K562 (cell line): ENCODE measurements at regions not wholly inside any gene's neighbourhood (a gene's known extent, or its start where the extent isn't known, plus 50 kb on each side); places are given as distances from the start of the nearest gene placed in this dataset.

ENCODE experiments used
- ATAC-seq: fragments of 200-7000 bp; cut with Tn5 transposase; 3 replicates; pipeline ENCODE4 v1.9.1; 2020; ENCODE audit warnings: moderate library complexity
- BruUV-seq: library from RNA; stranded (reverse); fragments of 400-500 nt; replicated peaks from 2 replicates; lab custom pipeline; 2021; lab: Mats Ljungman, UMichigan
- CTCF ChIA-PET: fragments of 300-600 bp; formaldehyde crosslinking; extraction: SDS; loops from one replicate; lab custom pipeline; 2021; ENCODE audit warnings: low intra/inter-chr PET ratio; lab: Yijun Ruan, JAX
- POLR2A ChIA-PET: fragments of 300-600, 350-650 bp; sonication (Branson Sonifier 250); formaldehyde crosslinking; extraction: SDS; loops from one replicate; lab custom pipeline; 2021; ENCODE audit warnings: antibody characterized with exemption, inconsistent platforms; lab: Yijun Ruan, JAX
- DNase-seq, 4 experiments: peaks; one replicate each; pipeline versions ENCODE4 v3.0.0 to v3.0.0-alpha.2; 2011 to 2018; ENCODE audit warnings: low spot score in 3 of 4, mixed read lengths in 3 of 4; ENCODE audit errors: extremely low read depth in 1 of 4
- FAIRE-seq: peaks from 2 replicates; lab custom pipeline; 2011; peaks lifted over from hg19 to GRCh38; lab: Jason Lieb, UNC
- H2AFZ ChIP-seq: 2 replicates; pipeline ENCODE4 v1.6.0; 2011; ENCODE audit warnings: low read depth, low read length, control low read depth, inconsistent platforms
- H3K27ac ChIP-seq: fragments of 200-600 bp; 3 replicates; pipeline ENCODE4 v1.8.0; 2011; ENCODE audit warnings: low read depth, mild to moderate bottlenecking, control low read depth, inconsistent platforms, low read length, moderate library complexity, mixed read lengths; ENCODE audit errors: extremely low read depth
- H3K27me3 ChIP-seq, 2 experiments: fragments of 300-600 bp in 1 of 2; 2 replicates in 1 of 2; 3 replicates in 1 of 2; pipeline versions ENCODE4 v1.6.0 to v1.8.0; 2011; ENCODE audit warnings: inconsistent platforms in 2 of 2, low read length in 2 of 2, mild to moderate bottlenecking in 1 of 2, mixed read lengths in 1 of 2, moderate library complexity in 1 of 2; ENCODE audit not compliant: control insufficient read depth in 2 of 2, insufficient read depth in 2 of 2
- H3K36me3 ChIP-seq: fragments of 300-600 bp; 3 replicates; pipeline ENCODE4 v1.8.0; 2011; ENCODE audit warnings: mild to moderate bottlenecking, low read length, inconsistent platforms; ENCODE audit not compliant: control insufficient read depth, insufficient read depth
- H3K4me1 ChIP-seq, 2 experiments: fragments of 200-600 bp in 1 of 2; replicated peaks in 1 of 2; 2 replicates in 1 of 2; 3 replicates in 1 of 2; pipeline versions ENCODE4 v1.5.1 to v1.8.0; 2011; ENCODE audit warnings: inconsistent platforms in 2 of 2, low read length in 2 of 2, mild to moderate bottlenecking in 1 of 2, mixed read lengths in 1 of 2, moderate library complexity in 1 of 2; ENCODE audit not compliant: control insufficient read depth in 2 of 2, insufficient read depth in 2 of 2
- H3K4me2 ChIP-seq: 2 replicates; pipeline ENCODE4 v1.6.1; 2011; ENCODE audit warnings: low read length, control low read depth, inconsistent platforms, mixed read lengths; ENCODE audit not compliant: insufficient read depth
- H3K4me3 ChIP-seq: fragments of 200-600 bp; sonication (generic), shearing (Covaris generic); 2 replicates; pipeline ENCODE4 v1.5.1; 2016; ENCODE audit warnings: control low read depth, inconsistent platforms
- H3K79me2 ChIP-seq: fragments of 200-600 bp; 3 replicates; pipeline ENCODE4 v1.8.0; 2011; ENCODE audit warnings: low read length, inconsistent platforms; ENCODE audit not compliant: control insufficient read depth, insufficient read depth
- H3K9ac ChIP-seq, 2 experiments: 2 replicates each; pipeline versions ENCODE4 v1.6.0 to v1.6.1; 2011; ENCODE audit warnings: low read depth in 2 of 2, low read length in 2 of 2, control low read depth in 1 of 2, inconsistent platforms in 1 of 2, mild to moderate bottlenecking in 1 of 2, mixed read lengths in 1 of 2; ENCODE audit not compliant: insufficient read depth in 1 of 2
- H3K9me1 ChIP-seq: one replicate; pipeline ENCODE4 v1.6.0; 2011; ENCODE audit warnings: inconsistent platforms, mild to moderate bottlenecking, low read length, moderate library complexity; ENCODE audit not compliant: control insufficient read depth, insufficient read depth
- H3K9me3 ChIP-seq: replicated peaks from 2 replicates; pipeline ENCODE4 v1.5.1; 2011; ENCODE audit warnings: low read depth, low read length, inconsistent platforms; ENCODE audit not compliant: control insufficient read depth, insufficient read depth
- H4K20me1 ChIP-seq: replicated peaks from 2 replicates; pipeline ENCODE4 v1.6.1; 2011; ENCODE audit warnings: low read length, inconsistent platforms, mixed read lengths; ENCODE audit not compliant: control insufficient read depth, insufficient read depth
- CBX8 ChIP-seq: fragments of 200-600 bp; sonication (generic); IDR thresholded peaks from 2 replicates; pipeline ENCODE4 v1.6.1; 2012; ENCODE audit warnings: borderline replicate concordance, mixed run types, low read depth, mild to moderate bottlenecking, moderate library complexity, mixed read lengths, low read length, control low read depth, inconsistent platforms; ENCODE audit not compliant: poor library complexity, severe bottlenecking; ENCODE audit errors: extremely low read depth
- FOXJ2 ChIP-seq: fragments of 200-800 bp; sonication (Bioruptor generic); IDR thresholded peaks from 2 replicates; pipeline ENCODE4 v1.6.1; 2016; ENCODE audit warnings: missing genetic modification characterization, missing compliant biosample characterization
- RBM14 ChIP-seq: fragments of 200-400 bp; formaldehyde crosslinking; IDR thresholded peaks from 2 replicates; pipeline ENCODE4 v1.6.1; 2018; ENCODE audit warnings: low read depth, mild to moderate bottlenecking, low read length, moderate library complexity, borderline replicate concordance; ENCODE audit not compliant: insufficient read depth
- SIX5 ChIP-seq, 2 experiments: IDR thresholded peaks; 2 replicates each; pipeline ENCODE4 v1.6.1; 2011; ENCODE audit warnings: low read length in 2 of 2, borderline replicate concordance in 1 of 2, low read depth in 1 of 2, mild to moderate bottlenecking in 1 of 2, moderate library complexity in 1 of 2; ENCODE audit not compliant: insufficient read depth in 1 of 2
- TBL1XR1 ChIP-seq, 2 experiments: IDR thresholded peaks; 2 replicates each; pipeline ENCODE4 v1.6.1; 2012; ENCODE audit warnings: improper control_type of control experiment in 2 of 2, low read length in 2 of 2, mild to moderate bottlenecking in 1 of 2
- ZFP1 ChIP-seq: fragments of 450-650 bp; formaldehyde crosslinking; IDR thresholded peaks from 2 replicates; pipeline ENCODE4 v1.4.0; 2020; ENCODE audit warnings: mild to moderate bottlenecking, mixed read lengths
- ZNF316 ChIP-seq: fragments of 450-650 bp; IDR thresholded peaks from 2 replicates; pipeline ENCODE4 v1.6.1; 2016
- WGBS: fragments of 100-300 bp; shearing (Covaris generic); methylation state at CpG from one replicate; pipeline ENCODE4 v1.1.6; 2016; ENCODE audit warnings: low coverage, mixed read lengths; ENCODE audit not compliant: insufficient coverage; ENCODE audit errors: missing lambda C conversion rate; 5-methylcytosine and 5-hydroxymethylcytosine counted together
- in situ Hi-C: fragments of 300-500 bp; cut with MboI; formaldehyde crosslinking; loops from 4 replicates; pipeline ENCODE4 v1.15.0; 2018; ENCODE audit warnings: inconsistent platforms, mixed read lengths
- intact Hi-C: fragments of 100-400 bp; cut with micrococcal nuclease; formaldehyde crosslinking; loops from 2 replicates; pipeline ENCODE4 v1.14.2; 2022
- TF ChIP-seq, protein P1 (sequence below), 2 experiments: IDR thresholded peaks in 1 of 2; conservative IDR thresholded peaks in 1 of 2; 2 replicates each; pipeline ENCODE4 v1.6.1; 2016; ENCODE audit warnings: low read depth in 2 of 2, mild to moderate bottlenecking in 1 of 2, missing compliant biosample characterization in 1 of 2, missing genetic modification characterization in 1 of 2, moderate library complexity in 1 of 2
- TF ChIP-seq, protein P2 (sequence below): IDR thresholded peaks from 2 replicates; pipeline ENCODE4 v1.6.1; 2012; ENCODE audit warnings: low read depth, low read length, improper control_type of control experiment, borderline replicate concordance
- TF ChIP-seq, protein P3 (sequence below): fragments of 450-650 bp; formaldehyde crosslinking; conservative IDR thresholded peaks from 2 replicates; pipeline ENCODE4 v1.4.0; 2022; ENCODE audit warnings: mild to moderate bottlenecking, missing genetic modification characterization
- TF ChIP-seq, protein P4 (sequence below): fragments of 250-450 bp; sonication (Bioruptor Pico); IDR thresholded peaks from 2 replicates; pipeline ENCODE4 v1.5.0; 2022; ENCODE audit warnings: mild to moderate bottlenecking

DNA sequence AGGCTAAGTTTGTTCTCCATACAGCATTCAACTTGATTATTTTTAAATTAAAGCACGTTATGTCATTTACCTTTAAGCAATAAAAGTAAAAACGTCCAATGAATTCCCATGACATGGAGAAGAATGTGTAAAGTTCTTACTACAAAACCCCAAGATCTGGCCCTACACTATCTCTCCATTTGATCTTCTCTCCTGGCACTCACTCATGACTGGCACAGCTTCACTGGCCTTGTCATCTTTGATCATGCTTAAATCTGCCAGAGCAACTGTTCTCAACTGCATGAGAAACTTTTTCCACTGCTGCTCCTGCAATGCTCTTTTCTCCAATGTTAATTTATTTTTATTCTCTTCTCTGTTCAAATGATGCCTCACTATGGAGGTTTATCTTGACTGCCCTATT, 1109.0 kb upstream of the IGFBP7 start (continued):
- TF ChIP-seq, protein P1, sequence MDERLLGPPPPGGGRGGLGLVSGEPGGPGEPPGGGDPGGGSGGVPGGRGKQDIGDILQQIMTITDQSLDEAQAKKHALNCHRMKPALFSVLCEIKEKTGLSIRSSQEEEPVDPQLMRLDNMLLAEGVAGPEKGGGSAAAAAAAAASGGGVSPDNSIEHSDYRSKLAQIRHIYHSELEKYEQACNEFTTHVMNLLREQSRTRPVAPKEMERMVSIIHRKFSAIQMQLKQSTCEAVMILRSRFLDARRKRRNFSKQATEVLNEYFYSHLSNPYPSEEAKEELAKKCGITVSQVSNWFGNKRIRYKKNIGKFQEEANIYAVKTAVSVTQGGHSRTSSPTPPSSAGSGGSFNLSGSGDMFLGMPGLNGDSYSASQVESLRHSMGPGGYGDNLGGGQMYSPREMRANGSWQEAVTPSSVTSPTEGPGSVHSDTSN (CRISPR knock-in tag; IDR thresholded peaks at IDR 0.05; ENCODE audit: low read depth) = no peak
- TF ChIP-seq, protein P1 (tag; conservative IDR thresholded peaks at IDR 0.05; ENCODE audit: low read depth) = no peak
- TF ChIP-seq, protein P2, sequence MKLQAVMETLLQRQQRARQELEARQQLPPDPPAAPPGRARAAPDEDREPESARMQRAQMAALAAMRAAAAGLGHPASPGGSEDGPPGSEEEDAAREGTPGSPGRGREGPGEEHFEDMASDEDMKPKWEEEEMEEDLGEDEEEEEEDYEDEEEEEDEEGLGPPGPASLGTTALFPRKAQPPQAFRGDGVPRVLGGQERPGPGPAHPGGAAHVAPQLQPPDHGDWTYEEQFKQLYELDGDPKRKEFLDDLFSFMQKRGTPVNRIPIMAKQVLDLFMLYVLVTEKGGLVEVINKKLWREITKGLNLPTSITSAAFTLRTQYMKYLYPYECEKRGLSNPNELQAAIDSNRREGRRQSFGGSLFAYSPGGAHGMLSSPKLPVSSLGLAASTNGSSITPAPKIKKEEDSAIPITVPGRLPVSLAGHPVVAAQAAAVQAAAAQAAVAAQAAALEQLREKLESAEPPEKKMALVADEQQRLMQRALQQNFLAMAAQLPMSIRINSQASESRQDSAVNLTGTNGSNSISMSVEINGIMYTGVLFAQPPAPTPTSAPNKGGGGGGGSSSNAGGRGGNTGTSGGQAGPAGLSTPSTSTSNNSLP = no peak
- TF ChIP-seq ZFP1 (CRISPR knock-in tag) = no peak
- no peak for TF ChIP-seq SIX5 (IDR thresholded peaks at IDR 0.05; ENCODE audit: borderline replicate concordance in 1 of 2, insufficient read depth in 1 of 2, low read depth in 1 of 2, low read length in 2 of 2)
- no peak for TF ChIP-seq TBL1XR1 (IDR thresholded peaks at IDR 0.05; ENCODE audit: low read length in 2 of 2)

DNA sequence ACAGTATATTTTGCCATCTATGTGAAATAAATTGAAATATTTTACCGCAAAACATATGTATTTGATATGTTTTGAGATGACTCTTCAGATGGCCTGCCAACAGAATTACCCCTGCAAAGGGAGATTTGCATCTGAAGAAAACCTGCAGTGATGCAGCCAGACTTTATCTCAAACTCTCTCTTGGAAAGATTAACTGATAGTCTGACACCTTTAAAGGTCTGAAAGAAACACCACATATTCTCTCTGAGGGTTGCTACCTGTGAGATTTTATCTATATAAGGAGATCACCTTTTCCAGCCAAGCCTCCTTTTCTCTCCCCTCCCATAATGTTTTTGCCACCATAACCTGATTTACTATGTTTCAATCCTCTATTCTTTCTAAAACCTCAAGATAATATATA, 1106.3 kb upstream of the IGFBP7 start:
- no peak for DNase-seq
- WGBS = 0% methylated on average over 1 of the region's 1 CpG
- intact Hi-C loops = no loop called here
- TF ChIP-seq FOXJ2 (no peak), ZNF316 (no peak), RBM14 (no peak), CBX8 (no peak)
- TF ChIP-seq, protein P3, sequence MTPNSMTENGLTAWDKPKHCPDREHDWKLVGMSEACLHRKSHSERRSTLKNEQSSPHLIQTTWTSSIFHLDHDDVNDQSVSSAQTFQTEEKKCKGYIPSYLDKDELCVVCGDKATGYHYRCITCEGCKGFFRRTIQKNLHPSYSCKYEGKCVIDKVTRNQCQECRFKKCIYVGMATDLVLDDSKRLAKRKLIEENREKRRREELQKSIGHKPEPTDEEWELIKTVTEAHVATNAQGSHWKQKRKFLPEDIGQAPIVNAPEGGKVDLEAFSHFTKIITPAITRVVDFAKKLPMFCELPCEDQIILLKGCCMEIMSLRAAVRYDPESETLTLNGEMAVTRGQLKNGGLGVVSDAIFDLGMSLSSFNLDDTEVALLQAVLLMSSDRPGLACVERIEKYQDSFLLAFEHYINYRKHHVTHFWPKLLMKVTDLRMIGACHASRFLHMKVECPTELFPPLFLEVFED (CRISPR knock-in tag) = no peak
- TF ChIP-seq, protein P4, sequence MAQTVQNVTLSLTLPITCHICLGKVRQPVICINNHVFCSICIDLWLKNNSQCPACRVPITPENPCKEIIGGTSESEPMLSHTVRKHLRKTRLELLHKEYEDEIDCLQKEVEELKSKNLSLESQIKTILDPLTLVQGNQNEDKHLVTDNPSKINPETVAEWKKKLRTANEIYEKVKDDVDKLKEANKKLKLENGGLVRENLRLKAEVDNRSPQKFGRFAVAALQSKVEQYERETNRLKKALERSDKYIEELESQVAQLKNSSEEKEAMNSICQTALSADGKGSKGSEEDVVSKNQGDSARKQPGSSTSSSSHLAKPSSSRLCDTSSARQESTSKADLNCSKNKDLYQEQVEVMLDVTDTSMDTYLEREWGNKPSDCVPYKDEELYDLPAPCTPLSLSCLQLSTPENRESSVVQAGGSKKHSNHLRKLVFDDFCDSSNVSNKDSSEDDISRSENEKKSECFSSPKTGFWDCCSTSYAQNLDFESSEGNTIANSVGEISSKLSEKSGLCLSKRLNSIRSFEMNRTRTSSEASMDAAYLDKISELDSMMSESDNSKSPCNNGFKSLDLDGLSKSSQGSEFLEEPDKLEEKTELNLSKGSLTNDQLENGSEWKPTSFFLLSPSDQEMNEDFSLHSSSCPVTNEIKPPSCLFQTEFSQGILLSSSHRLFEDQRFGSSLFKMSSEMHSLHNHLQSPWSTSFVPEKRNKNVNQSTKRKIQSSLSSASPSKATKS = no peak

More for the DNA sequence above, 1106.3 kb upstream of the IGFBP7 start:
- ChIA-PET CTCF (no interaction called here), POLR2A (interaction anchor here (0.7 kb wide), 1 partner anchor 15 kb away, joined by 3 read pairs; no protein-coding TSS in a partner anchor)
- Histone ChIP-seq H3K4me3 (no peak overlapping the region), H3K9ac (no peak overlapping the region), H3K9me1 (no peaks in the 10 kb centered on the region), H3K36me3 (no peaks in the 10 kb centered on the region), H3K9me3 (peaks cover 3% of the 10 kb centered on the region; the same call in 1 of the 2 replicates), H3K27ac (no peak overlapping the region), H3K4me2 (no peak overlapping the region), H3K27me3 (no peaks in the 10 kb centered on the region), H3K4me1 (no peaks in the 10 kb centered on the region), H4K20me1 (no peaks in the 10 kb centered on the region), H3K79me2 (no peaks in the 10 kb centered on the region), H2AFZ (no peak overlapping the region)
- ATAC-seq (no peak), FAIRE-seq (no peak)
- BruUV-seq = no TSS peak
- in situ Hi-C loops = no loop called here
